HG03575 (cell line): ENCODE measurements at regions not wholly inside any gene's neighbourhood (a gene's known extent, or its start where the extent isn't known, plus 50 kb on each side); places are given as distances from the start of the nearest gene placed in this dataset.
"Not testable (repeated sequence)": the region's sequence is repeated elsewhere in the genome, so short reads cannot be mapped to it uniquely, and the experiment has no call there.

Experiments
- ATAC-seq: cut with Tn5 transposase; IDR thresholded peaks from one replicate; pipeline ENCODE4 v1.9.1; 2021; ENCODE audit not compliant: unreplicated experiment, insufficient number of reproducible peaks, low FRiP score; ENCODE audit errors: extremely low read depth

- no peak for ATAC-seq
Observed at GRCh38 chr13:44652168-44652567, 76.0 kb upstream of the TSC22D1 start.

GRCh38 chr13:44651724-44652123, 75.6 kb upstream of the TSC22D1 start:
- no peak for ATAC-seq

- no peak for ATAC-seq
Observed at GRCh38 chr13:44651209-44651608, 75.1 kb upstream of the TSC22D1 start.

- ATAC-seq, result no peak
Observed at GRCh38 chr13:44649834-44650233, 73.7 kb upstream of the TSC22D1 start.

- ATAC-seq, result no peak
Observed at GRCh38 chr13:44649104-44649428, 72.9 kb upstream of the TSC22D1 start.

DNA sequence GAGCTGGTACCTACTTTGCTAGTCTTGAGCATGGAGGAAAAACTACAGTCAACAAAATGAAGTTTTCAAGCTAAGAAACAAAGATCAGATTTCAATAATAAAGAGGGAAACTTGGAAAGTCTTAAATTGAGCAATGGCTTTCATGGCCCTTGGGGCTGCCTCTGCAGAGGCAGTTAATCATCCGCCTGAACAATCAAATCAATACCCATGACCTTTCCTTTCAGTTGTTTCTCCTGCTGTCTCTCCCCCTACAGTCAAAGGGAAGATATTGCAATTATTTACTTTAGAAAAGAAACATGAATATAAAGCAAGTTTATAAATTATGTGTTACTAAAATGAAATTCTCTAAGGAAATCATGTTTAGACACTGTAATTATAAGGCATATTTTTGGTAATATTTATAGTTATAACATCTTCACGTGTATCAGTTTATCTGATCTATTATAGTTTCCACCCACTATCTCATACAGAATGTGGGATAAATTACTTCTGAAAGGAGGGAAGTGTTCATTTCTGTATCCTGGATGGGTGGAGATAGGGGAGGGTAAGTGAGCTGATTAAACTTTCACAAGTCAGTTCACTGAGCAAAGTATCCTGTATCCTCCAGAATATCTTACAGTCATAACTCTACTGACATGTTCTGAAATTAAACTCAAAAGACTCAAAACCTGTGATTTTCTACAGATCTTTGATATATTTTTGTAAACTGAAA, 72.4 kb upstream of the TSC22D1 start:
- no peak for ATAC-seq

DNA sequence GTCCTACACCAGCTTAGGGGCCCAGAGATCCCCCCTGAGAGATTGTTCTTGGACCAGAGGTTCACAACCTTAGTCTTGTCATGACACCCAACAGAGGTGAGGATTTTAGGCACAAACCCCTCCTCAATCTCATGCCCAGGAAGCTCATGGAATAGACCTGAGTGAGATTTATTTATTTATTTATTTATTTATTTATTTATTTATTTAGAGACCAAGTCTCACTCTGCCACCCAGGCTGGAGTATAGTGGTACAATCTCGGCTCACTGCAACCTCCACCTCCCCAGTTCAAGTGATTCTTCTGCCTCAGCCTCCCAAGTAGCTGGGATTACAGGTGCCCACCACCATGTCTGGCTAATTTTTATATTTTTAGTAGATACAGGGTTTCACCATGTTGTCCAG, 71.4 kb upstream of the TSC22D1 start:
- not testable (repeated sequence) for ATAC-seq

- ATAC-seq, result no peak
Observed at GRCh38 chr13:44646044-44646443, 69.9 kb upstream of the TSC22D1 start.

DNA sequence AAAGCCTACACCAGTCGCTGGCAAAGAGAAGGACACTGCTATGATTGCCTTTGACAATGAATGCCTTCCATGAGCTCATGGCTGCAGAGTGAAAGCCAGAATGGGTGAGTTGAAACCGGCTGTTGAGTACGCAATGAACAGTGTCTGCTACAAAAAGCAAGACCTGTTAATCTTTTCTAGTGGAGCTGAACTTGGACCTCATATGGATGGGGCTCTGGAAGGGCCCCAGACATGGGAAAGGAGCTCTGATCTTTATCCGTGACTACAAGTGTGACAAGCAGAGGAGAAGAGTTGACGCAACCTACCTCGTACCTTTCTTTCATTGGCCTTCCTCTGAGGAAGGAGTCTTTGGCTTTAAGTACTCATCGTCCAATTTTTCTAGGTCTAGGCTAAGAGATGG, 67.1 kb upstream of the TSC22D1 start:
- ATAC-seq, result no peak

GRCh38 chr13:44637581-44637980, 61.5 kb upstream of the TSC22D1 start:
- no peak for ATAC-seq

DNA sequence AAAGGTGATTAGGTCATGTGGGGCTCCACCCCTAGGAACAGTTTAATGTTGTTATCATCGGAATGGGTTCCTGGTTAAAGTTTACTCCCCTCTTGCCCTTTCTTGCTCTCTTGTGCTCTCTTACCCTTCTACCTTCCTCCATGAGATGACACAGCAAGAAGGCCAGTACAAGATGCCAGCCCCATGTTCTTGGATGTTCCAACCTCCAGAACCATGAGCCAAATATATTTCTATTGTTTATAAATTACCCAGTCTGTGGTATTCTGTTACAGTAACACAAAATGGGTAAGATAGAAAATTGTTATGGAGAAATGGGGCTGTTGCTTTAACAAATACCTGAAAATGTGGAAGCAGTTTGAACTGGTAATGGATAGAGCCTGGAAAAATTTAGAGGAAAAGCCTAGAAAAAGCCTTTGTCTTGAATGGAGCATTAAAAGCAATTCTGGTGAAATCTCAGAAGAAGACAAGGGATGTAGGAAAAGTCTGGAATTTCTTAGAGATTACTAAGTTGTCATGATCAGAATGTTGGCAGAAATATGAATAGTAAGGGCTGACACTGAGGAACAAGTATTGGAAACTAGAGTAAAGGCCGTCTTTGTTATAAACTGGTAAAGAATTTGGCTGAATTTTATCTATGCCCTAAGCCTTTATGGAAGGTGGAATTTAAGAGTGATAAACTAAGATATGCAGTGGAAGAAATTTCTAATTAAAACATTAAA, 53.5 kb upstream of the TSC22D1 start:
- ATAC-seq, result no peak

DNA sequence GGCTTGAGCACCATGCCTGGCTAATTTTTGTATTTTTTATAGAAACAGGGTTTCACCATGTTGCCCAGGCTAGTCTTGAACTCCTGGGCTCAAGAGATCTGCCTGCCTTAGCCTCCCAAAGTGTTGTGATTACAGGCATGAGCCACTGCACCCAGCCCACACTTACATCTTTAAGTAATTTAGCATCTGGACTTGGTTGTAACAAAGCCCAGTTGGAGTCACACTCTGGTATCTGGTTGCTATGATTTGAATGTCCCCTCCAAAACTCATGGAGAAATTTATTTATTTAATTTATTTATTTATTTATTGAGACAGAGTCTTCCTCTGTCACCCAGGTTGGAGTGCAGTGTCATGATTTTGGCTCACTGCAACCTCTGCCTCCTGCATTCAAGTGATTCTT, 52.7 kb upstream of the TSC22D1 start:
- ATAC-seq, result not testable (repeated sequence)

DNA sequence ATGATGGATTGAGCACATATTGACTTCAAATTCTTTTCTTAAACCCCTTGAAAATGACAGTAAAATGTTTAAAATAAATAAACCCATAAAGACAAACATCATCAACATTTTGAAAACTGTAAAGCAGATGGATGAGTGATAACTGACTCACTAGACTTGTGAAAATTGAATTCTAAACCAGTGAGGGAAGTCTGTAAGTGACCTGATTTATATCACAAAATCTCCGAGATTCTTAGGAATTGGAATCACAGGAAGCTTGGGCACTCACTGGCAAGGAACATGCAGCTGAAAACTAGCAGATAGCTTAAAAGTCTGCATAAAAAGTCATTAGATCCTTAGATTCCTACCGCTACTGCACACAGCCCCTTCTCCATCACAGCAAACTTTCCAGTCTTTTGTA, 51.3 kb upstream of the TSC22D1 start:
- ATAC-seq, result no peak

GRCh38 chr13:44626176-44626575, 50.0 kb upstream of the TSC22D1 start:
- no peak for ATAC-seq
